MM.1S (cell line): ENCODE measurements at regions not wholly inside any gene's neighbourhood (a gene's known extent, or its start where the extent isn't known, plus 50 kb on each side); places are given as distances from the start of the nearest gene placed in this dataset.

Source experiments
- DNase-seq: peaks from one replicate; pipeline ENCODE4 v3.0.0-alpha.2; 2015
- H2AFZ ChIP-seq: fragments of 300-600 bp; sonication (generic); 2 replicates; pipeline ENCODE4 v1.6.0; 2016; ENCODE audit warnings: antibody characterized with exemption, low read length
- H3F3A ChIP-seq: fragments of 300-600 bp; sonication (generic); 2 replicates; pipeline ENCODE4 v1.6.1; 2016; ENCODE audit warnings: mild to moderate bottlenecking, antibody characterized with exemption, low read length, moderate library complexity, mixed read lengths; ENCODE audit not compliant: insufficient read depth
- H3K27ac ChIP-seq: fragments of 300-600 bp; sonication (generic); 2 replicates; pipeline ENCODE4 v1.5.1; 2016; ENCODE audit warnings: mild to moderate bottlenecking, low read length
- H3K27me3 ChIP-seq: fragments of 300-600 bp; sonication (generic); replicated peaks from 2 replicates; pipeline ENCODE4 v1.6.0; 2016; ENCODE audit warnings: low read length; ENCODE audit not compliant: insufficient read depth
- H3K36me3 ChIP-seq: fragments of 300-600 bp; sonication (generic); replicated peaks from 2 replicates; pipeline ENCODE4 v1.6.1; 2016; ENCODE audit warnings: mild to moderate bottlenecking, low read length, mixed read lengths; ENCODE audit not compliant: insufficient read depth
- H3K4me1 ChIP-seq: fragments of 300-600 bp; sonication (generic); 2 replicates; pipeline ENCODE4 v1.6.1; 2016; ENCODE audit warnings: low read length, mixed read lengths
- H3K4me2 ChIP-seq: fragments of 300-600 bp; sonication (generic); 2 replicates; pipeline ENCODE4 v1.6.0; 2016; ENCODE audit warnings: low read depth, low read length
- H3K4me3 ChIP-seq: fragments of 300-600 bp; sonication (generic); 2 replicates; pipeline ENCODE4 v1.5.1; 2016; ENCODE audit warnings: low read length, mixed read lengths
- H3K79me2 ChIP-seq: fragments of 300-600 bp; sonication (generic); 2 replicates; pipeline ENCODE4 v1.6.1; 2016; ENCODE audit warnings: mixed run types, low read length, mixed read lengths
- H3K9ac ChIP-seq: fragments of 300-600 bp; sonication (generic); 2 replicates; pipeline ENCODE4 v1.6.1; 2016; ENCODE audit warnings: low read length, mixed read lengths
- H3K9me2 ChIP-seq: fragments of 300-600 bp; sonication (generic); replicated peaks from 2 replicates; pipeline ENCODE4 v1.6.1; 2016; ENCODE audit warnings: mild to moderate bottlenecking, low read length, mixed read lengths; ENCODE audit not compliant: insufficient read depth
- H3K9me3 ChIP-seq: fragments of 300-600 bp; sonication (generic); replicated peaks from 2 replicates; pipeline ENCODE4 v1.6.1; 2016; ENCODE audit warnings: mild to moderate bottlenecking, low read length, mixed read lengths; ENCODE audit not compliant: insufficient read depth
- H4K20me1 ChIP-seq: fragments of 300-600 bp; sonication (generic); 2 replicates; pipeline ENCODE4 v1.6.1; 2016; ENCODE audit warnings: mild to moderate bottlenecking, low read length, moderate library complexity, mixed read lengths; ENCODE audit not compliant: insufficient read depth
- EZH2 ChIP-seq: fragments of 300-600 bp; sonication (generic); optimal IDR thresholded peaks from 2 replicates; pipeline ENCODE3; 2017; ENCODE audit warnings: low read depth, mild to moderate bottlenecking, antibody characterized with exemption, low read length, mixed read lengths
- EZH2phosphoT487 ChIP-seq: fragments of 300-600 bp; sonication (generic); IDR thresholded peaks from 2 replicates; pipeline ENCODE4 v1.6.1; 2018; ENCODE audit warnings: antibody characterized with exemption, low read length
- TF ChIP-seq, protein P1 (sequence below): fragments of 300-600 bp; sonication (generic); IDR thresholded peaks from 2 replicates; pipeline ENCODE4 v1.5.1; 2016; ENCODE audit warnings: antibody characterized with exemption, low read length, mixed read lengths

GRCh38 chr11:70675697-70676374, 277.5 kb downstream of the CTTN start:
- Histone ChIP-seq H3K4me1 (no peaks in the 10 kb centered on the region), H3K9me3 (no peaks in the 10 kb centered on the region), H3K27me3 (peaks cover 92% of the 10 kb centered on the region), H3K9me2 (no peaks in the 10 kb centered on the region), H4K20me1 (no peaks in the 10 kb centered on the region), H3K4me2 (no peak overlapping the region), H3K36me3 (no peaks in the 10 kb centered on the region), H3K27ac (no peak overlapping the region), H2AFZ (no peak overlapping the region), H3K9ac (no peak overlapping the region), H3F3A (no peaks in the 10 kb centered on the region), H3K79me2 (no peaks in the 10 kb centered on the region), H3K4me3 (no peak overlapping the region)
- DNase-seq, result no peak
- TF ChIP-seq, protein P1, sequence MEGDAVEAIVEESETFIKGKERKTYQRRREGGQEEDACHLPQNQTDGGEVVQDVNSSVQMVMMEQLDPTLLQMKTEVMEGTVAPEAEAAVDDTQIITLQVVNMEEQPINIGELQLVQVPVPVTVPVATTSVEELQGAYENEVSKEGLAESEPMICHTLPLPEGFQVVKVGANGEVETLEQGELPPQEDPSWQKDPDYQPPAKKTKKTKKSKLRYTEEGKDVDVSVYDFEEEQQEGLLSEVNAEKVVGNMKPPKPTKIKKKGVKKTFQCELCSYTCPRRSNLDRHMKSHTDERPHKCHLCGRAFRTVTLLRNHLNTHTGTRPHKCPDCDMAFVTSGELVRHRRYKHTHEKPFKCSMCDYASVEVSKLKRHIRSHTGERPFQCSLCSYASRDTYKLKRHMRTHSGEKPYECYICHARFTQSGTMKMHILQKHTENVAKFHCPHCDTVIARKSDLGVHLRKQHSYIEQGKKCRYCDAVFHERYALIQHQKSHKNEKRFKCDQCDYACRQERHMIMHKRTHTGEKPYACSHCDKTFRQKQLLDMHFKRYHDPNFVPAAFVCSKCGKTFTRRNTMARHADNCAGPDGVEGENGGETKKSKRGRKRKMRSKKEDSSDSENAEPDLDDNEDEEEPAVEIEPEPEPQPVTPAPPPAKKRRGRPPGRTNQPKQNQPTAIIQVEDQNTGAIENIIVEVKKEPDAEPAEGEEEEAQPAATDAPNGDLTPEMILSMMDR, result no peak
- TF ChIP-seq EZH2 (no peak), EZH2phosphoT487 (no peak)

DNA sequence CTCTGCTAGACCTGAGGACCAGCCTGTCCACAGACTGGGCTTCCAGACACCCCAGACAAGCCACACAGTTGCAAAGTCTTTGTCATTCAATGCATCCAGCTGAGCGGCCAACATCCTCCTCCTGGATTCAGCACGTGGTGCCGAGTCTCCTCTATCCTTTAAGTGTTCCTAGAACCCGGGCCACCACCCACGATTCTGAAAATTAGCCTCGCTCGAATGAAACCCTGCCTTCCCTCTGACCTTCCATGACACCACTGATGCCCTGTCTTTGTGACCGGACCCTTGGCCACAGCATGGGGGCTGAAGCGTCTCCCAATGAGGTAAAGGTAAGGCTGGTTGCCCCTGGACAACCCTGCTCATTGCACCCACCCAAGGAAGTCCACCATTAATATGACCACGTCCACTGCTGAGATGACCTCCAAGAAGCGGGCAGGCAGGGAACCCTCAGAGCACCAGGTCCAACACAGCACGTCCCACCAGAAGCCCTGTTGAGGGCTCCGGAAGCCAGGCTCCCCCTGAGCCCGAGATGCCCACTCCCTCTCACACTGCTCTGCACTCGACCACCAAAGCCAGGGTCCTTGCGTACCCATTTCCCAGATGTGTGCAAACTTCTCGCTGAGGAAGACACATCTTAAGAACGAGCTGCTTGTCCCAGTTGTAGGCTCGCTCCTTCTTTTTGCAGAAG, 279.0 kb downstream of the CTTN start:
- no peaks in the 10 kb centered on the region for H3K9me3 ChIP-seq
- no peak for TF ChIP-seq EZH2phosphoT487
- TF ChIP-seq, protein P1, result no peak
- no peak for TF ChIP-seq EZH2
- no peaks in the 10 kb centered on the region for H4K20me1 ChIP-seq
- no peak overlapping the region for H2AFZ ChIP-seq
- no peaks in the 10 kb centered on the region for H3K4me1 ChIP-seq
- no peaks in the 10 kb centered on the region for H3F3A ChIP-seq
- no peak for DNase-seq
- H3K4me3 ChIP-seq, result no peak overlapping the region
- no peak overlapping the region for H3K27ac ChIP-seq
- no peak overlapping the region for H3K9ac ChIP-seq
- no peaks in the 10 kb centered on the region for H3K36me3 ChIP-seq
- no peak overlapping the region for H3K4me2 ChIP-seq
- H3K9me2 ChIP-seq, result no peaks in the 10 kb centered on the region
- H3K79me2 ChIP-seq, result no peaks in the 10 kb centered on the region
- H3K27me3 ChIP-seq, result peaks cover 96% of the 10 kb centered on the region

DNA sequence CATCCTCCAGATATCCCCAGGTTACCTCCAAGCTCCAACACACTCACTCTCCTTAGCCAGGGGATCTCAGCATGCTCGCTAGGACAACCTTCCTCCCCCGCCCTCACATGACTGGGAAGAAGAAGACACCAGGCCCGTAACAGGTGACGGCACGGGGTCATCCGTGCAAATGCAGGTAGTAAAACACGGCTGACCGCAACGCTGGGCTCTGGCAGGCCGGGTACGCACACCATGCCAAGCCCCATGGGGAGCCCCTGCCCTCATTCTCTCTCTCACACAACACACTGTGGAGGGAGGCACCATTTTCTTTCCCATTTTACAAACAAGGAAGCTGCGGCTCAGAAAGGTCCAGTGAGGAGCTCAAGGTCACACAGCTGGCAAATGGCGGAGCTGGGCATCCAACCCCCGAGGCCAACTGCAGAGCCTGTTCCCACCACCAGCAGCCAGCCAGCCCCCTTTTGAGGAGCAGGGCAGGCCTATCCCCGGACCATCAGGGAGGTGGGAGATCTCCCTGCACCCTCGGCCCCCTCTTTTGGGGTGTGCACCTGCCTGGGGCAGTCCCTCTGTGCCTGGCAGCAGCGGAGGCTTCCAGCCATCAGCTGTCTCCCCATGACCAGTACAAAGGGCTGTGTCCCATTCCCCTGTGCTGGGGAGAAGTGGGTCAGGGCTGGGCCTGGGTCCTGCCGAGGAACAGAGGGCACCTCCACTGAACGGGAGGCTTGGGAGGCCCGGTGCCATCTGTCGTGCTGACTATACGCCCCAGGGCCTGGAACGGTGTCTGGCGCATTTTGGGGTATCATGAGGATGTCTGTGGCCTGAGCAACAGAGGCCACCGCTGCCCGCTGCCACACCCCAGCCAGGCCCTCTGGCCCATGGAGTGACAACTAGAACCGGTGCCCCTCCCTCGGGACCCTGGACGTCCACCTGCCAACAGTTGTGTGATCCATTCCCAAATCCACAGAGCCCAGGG, 280.9 kb downstream of the CTTN start:
- Histone ChIP-seq H3K27me3 (peaks cover 89% of the 10 kb centered on the region), H3K36me3 (no peaks in the 10 kb centered on the region), H3K9me3 (no peaks in the 10 kb centered on the region), H3K4me3 (no peak overlapping the region), H3K9me2 (no peaks in the 10 kb centered on the region), H3K4me2 (no peak overlapping the region), H3F3A (no peaks in the 10 kb centered on the region), H3K79me2 (no peaks in the 10 kb centered on the region), H3K4me1 (no peaks in the 10 kb centered on the region), H3K9ac (no peak overlapping the region), H2AFZ (no peak overlapping the region), H3K27ac (no peak overlapping the region), H4K20me1 (no peaks in the 10 kb centered on the region)
- TF ChIP-seq EZH2, result no peak
- TF ChIP-seq, protein P1, result no peak
- TF ChIP-seq EZH2phosphoT487, result no peak
- DNase-seq, result no peak
